ENCODE measurements at regions not wholly inside any gene's neighbourhood (a gene's known extent, or its start where the extent isn't known, plus 50 kb on each side); places are given as distances from the start of the nearest gene placed in this dataset.

- H3K4me3 ChIP-seq (ENCODE audit: low read depth in 1 of 2, low read length in 2 of 2) = no peak overlapping the region
- H3K36me3 ChIP-seq (ENCODE audit: insufficient read depth, low read length) = no peaks in the 10 kb centered on the region
- H3K27ac ChIP-seq (ENCODE audit: low read depth, low read length) = no peak overlapping the region
- no peaks in the 10 kb centered on the region for H3K27me3 ChIP-seq (ENCODE audit: control insufficient read depth in 1 of 2, insufficient read depth in 2 of 2, low read length in 2 of 2)
- no peak overlapping the region for H3K9ac ChIP-seq (ENCODE audit: low read length)
- no peaks in the 10 kb centered on the region for H3K4me1 ChIP-seq (ENCODE audit: insufficient read depth, low read length)
- H3K9me3 ChIP-seq (ENCODE audit: low read length) = no peaks in the 10 kb centered on the region
Measured at GRCh38 chr4:120198411-120198810, 131.8 kb upstream of the MAD2L1 start.

GRCh38 chr4:120177603-120178002 is 111.0 kb upstream of the MAD2L1 start:
- Histone ChIP-seq H3K36me3 (ENCODE audit: insufficient read depth, low read length) (no peaks in the 10 kb centered on the region), H3K4me3 (ENCODE audit: low read depth in 1 of 2, low read length in 2 of 2) (no peak overlapping the region), H3K9ac (ENCODE audit: low read length) (no peak overlapping the region), H3K4me1 (ENCODE audit: insufficient read depth, low read length) (no peaks in the 10 kb centered on the region), H3K27ac (ENCODE audit: low read depth, low read length) (no peak overlapping the region), H3K27me3 (ENCODE audit: control insufficient read depth in 1 of 2, insufficient read depth in 2 of 2, low read length in 2 of 2) (no peaks in the 10 kb centered on the region), H3K9me3 (ENCODE audit: low read length) (no peaks in the 10 kb centered on the region)

- Histone ChIP-seq H3K27ac (ENCODE audit: low read depth, low read length) (no peak overlapping the region), H3K4me1 (ENCODE audit: insufficient read depth, low read length) (no peaks in the 10 kb centered on the region), H3K4me3 (ENCODE audit: low read depth in 1 of 2, low read length in 2 of 2) (no peak overlapping the region), H3K36me3 (ENCODE audit: insufficient read depth, low read length) (no peaks in the 10 kb centered on the region), H3K27me3 (ENCODE audit: control insufficient read depth in 1 of 2, insufficient read depth in 2 of 2, low read length in 2 of 2) (no peaks in the 10 kb centered on the region), H3K9me3 (ENCODE audit: low read length) (no peaks in the 10 kb centered on the region), H3K9ac (ENCODE audit: low read length) (no peak overlapping the region)
Measured at GRCh38 chr4:120175272-120175671, 108.6 kb upstream of the MAD2L1 start.

- no peak overlapping the region for H3K27ac ChIP-seq (ENCODE audit: low read depth, low read length)
- no peak overlapping the region for H3K9ac ChIP-seq (ENCODE audit: low read length)
- no peaks in the 10 kb centered on the region for H3K4me1 ChIP-seq (ENCODE audit: insufficient read depth, low read length)
- no peak overlapping the region for H3K4me3 ChIP-seq (ENCODE audit: low read depth in 1 of 2, low read length in 2 of 2)
- H3K36me3 ChIP-seq (ENCODE audit: insufficient read depth, low read length) = no peaks in the 10 kb centered on the region
- H3K9me3 ChIP-seq (ENCODE audit: low read length) = no peaks in the 10 kb centered on the region
- H3K27me3 ChIP-seq (ENCODE audit: control insufficient read depth in 1 of 2, insufficient read depth in 2 of 2, low read length in 2 of 2) = no peaks in the 10 kb centered on the region
Measured at GRCh38 chr4:120163895-120164294, 97.2 kb upstream of the MAD2L1 start.

GRCh38 chr4:120158841-120159463 is 92.3 kb upstream of the MAD2L1 start:
- Histone ChIP-seq H3K4me1 (ENCODE audit: insufficient read depth, low read length) (no peaks in the 10 kb centered on the region), H3K27ac (ENCODE audit: low read depth, low read length) (no peak overlapping the region), H3K27me3 (ENCODE audit: control insufficient read depth in 1 of 2, insufficient read depth in 2 of 2, low read length in 2 of 2) (no peaks in the 10 kb centered on the region), H3K9ac (ENCODE audit: low read length) (no peak overlapping the region), H3K9me3 (ENCODE audit: low read length) (no peaks in the 10 kb centered on the region), H3K4me3 (ENCODE audit: low read depth in 1 of 2, low read length in 2 of 2) (no peak overlapping the region), H3K36me3 (ENCODE audit: insufficient read depth, low read length) (no peaks in the 10 kb centered on the region)

- H3K4me1 ChIP-seq (ENCODE audit: insufficient read depth, low read length) = no peaks in the 10 kb centered on the region
- H3K4me3 ChIP-seq (ENCODE audit: low read depth in 1 of 2, low read length in 2 of 2) = no peak overlapping the region
- no peaks in the 10 kb centered on the region for H3K27me3 ChIP-seq (ENCODE audit: control insufficient read depth in 1 of 2, insufficient read depth in 2 of 2, low read length in 2 of 2)
- H3K9ac ChIP-seq (ENCODE audit: low read length) = no peak overlapping the region
- H3K27ac ChIP-seq (ENCODE audit: low read depth, low read length) = no peak overlapping the region
- no peaks in the 10 kb centered on the region for H3K36me3 ChIP-seq (ENCODE audit: insufficient read depth, low read length)
- no peaks in the 10 kb centered on the region for H3K9me3 ChIP-seq (ENCODE audit: low read length)
Measured at GRCh38 chr4:120158046-120158445, 91.4 kb upstream of the MAD2L1 start.

- H3K4me3 ChIP-seq (ENCODE audit: low read depth in 1 of 2, low read length in 2 of 2) = no peak overlapping the region
- no peak overlapping the region for H3K9ac ChIP-seq (ENCODE audit: low read length)
- H3K27ac ChIP-seq (ENCODE audit: low read depth, low read length) = no peak overlapping the region
- H3K27me3 ChIP-seq (ENCODE audit: control insufficient read depth in 1 of 2, insufficient read depth in 2 of 2, low read length in 2 of 2) = no peaks in the 10 kb centered on the region
- no peaks in the 10 kb centered on the region for H3K9me3 ChIP-seq (ENCODE audit: low read length)
- H3K36me3 ChIP-seq (ENCODE audit: insufficient read depth, low read length) = no peaks in the 10 kb centered on the region
- no peaks in the 10 kb centered on the region for H3K4me1 ChIP-seq (ENCODE audit: insufficient read depth, low read length)
Measured at GRCh38 chr4:120156120-120156718, 89.6 kb upstream of the MAD2L1 start.

- Histone ChIP-seq H3K4me3 (ENCODE audit: low read depth in 1 of 2, low read length in 2 of 2) (no peak overlapping the region), H3K36me3 (ENCODE audit: insufficient read depth, low read length) (no peaks in the 10 kb centered on the region), H3K9me3 (ENCODE audit: low read length) (no peaks in the 10 kb centered on the region), H3K27me3 (ENCODE audit: control insufficient read depth in 1 of 2, insufficient read depth in 2 of 2, low read length in 2 of 2) (no peaks in the 10 kb centered on the region), H3K4me1 (ENCODE audit: insufficient read depth, low read length) (no peaks in the 10 kb centered on the region), H3K27ac (ENCODE audit: low read depth, low read length) (no peak overlapping the region), H3K9ac (ENCODE audit: low read length) (no peak overlapping the region)
Measured at GRCh38 chr4:120155287-120155686, 88.6 kb upstream of the MAD2L1 start.

GRCh38 chr4:120144634-120145033 is 78.0 kb upstream of the MAD2L1 start:
- Histone ChIP-seq H3K27me3 (ENCODE audit: control insufficient read depth in 1 of 2, insufficient read depth in 2 of 2, low read length in 2 of 2) (no peaks in the 10 kb centered on the region), H3K27ac (ENCODE audit: low read depth, low read length) (no peak overlapping the region), H3K4me1 (ENCODE audit: insufficient read depth, low read length) (no peaks in the 10 kb centered on the region), H3K9me3 (ENCODE audit: low read length) (no peaks in the 10 kb centered on the region), H3K36me3 (ENCODE audit: insufficient read depth, low read length) (no peaks in the 10 kb centered on the region), H3K9ac (ENCODE audit: low read length) (no peak overlapping the region), H3K4me3 (ENCODE audit: low read depth in 1 of 2, low read length in 2 of 2) (no peak overlapping the region)

- H3K36me3 ChIP-seq (ENCODE audit: insufficient read depth, low read length) = no peaks in the 10 kb centered on the region
- H3K27me3 ChIP-seq (ENCODE audit: control insufficient read depth in 1 of 2, insufficient read depth in 2 of 2, low read length in 2 of 2) = no peaks in the 10 kb centered on the region
- no peak overlapping the region for H3K9ac ChIP-seq (ENCODE audit: low read length)
- H3K4me1 ChIP-seq (ENCODE audit: insufficient read depth, low read length) = no peaks in the 10 kb centered on the region
- H3K4me3 ChIP-seq (ENCODE audit: low read depth in 1 of 2, low read length in 2 of 2) = no peak overlapping the region
- H3K9me3 ChIP-seq (ENCODE audit: low read length) = no peaks in the 10 kb centered on the region
- no peak overlapping the region for H3K27ac ChIP-seq (ENCODE audit: low read depth, low read length)
Measured at GRCh38 chr4:120144041-120144440, 77.4 kb upstream of the MAD2L1 start.

- Histone ChIP-seq H3K4me1 (ENCODE audit: insufficient read depth, low read length) (no peaks in the 10 kb centered on the region), H3K4me3 (ENCODE audit: low read depth in 1 of 2, low read length in 2 of 2) (no peak overlapping the region), H3K27me3 (ENCODE audit: control insufficient read depth in 1 of 2, insufficient read depth in 2 of 2, low read length in 2 of 2) (no peaks in the 10 kb centered on the region), H3K9ac (ENCODE audit: low read length) (no peak overlapping the region), H3K27ac (ENCODE audit: low read depth, low read length) (no peak overlapping the region), H3K36me3 (ENCODE audit: insufficient read depth, low read length) (no peaks in the 10 kb centered on the region), H3K9me3 (ENCODE audit: low read length) (no peaks in the 10 kb centered on the region)
Measured at GRCh38 chr4:120139392-120139791, 72.7 kb upstream of the MAD2L1 start.

- Histone ChIP-seq H3K9me3 (ENCODE audit: low read length) (no peaks in the 10 kb centered on the region), H3K4me1 (ENCODE audit: insufficient read depth, low read length) (no peaks in the 10 kb centered on the region), H3K9ac (ENCODE audit: low read length) (no peak overlapping the region), H3K36me3 (ENCODE audit: insufficient read depth, low read length) (no peaks in the 10 kb centered on the region), H3K4me3 (ENCODE audit: low read depth in 1 of 2, low read length in 2 of 2) (no peak overlapping the region), H3K27me3 (ENCODE audit: control insufficient read depth in 1 of 2, insufficient read depth in 2 of 2, low read length in 2 of 2) (no peaks in the 10 kb centered on the region), H3K27ac (ENCODE audit: low read depth, low read length) (no peak overlapping the region)
Measured at GRCh38 chr4:120132935-120133334, 66.3 kb upstream of the MAD2L1 start.

Data from muscle layer of colon (tissue), 2 donors.